Suprapubic skin (tissue), 4 donors: ENCODE measurements at regions not wholly inside any gene's neighbourhood (a gene's known extent, or its start where the extent isn't known, plus 50 kb on each side); places are given as distances from the start of the nearest gene placed in this dataset.

Experiments
- DNase-seq, 2 donors: peaks; one replicate each; pipeline ENCODE4 v3.0.0-alpha.2; 2019; ENCODE audit warnings: low spot score in 2 of 2
- H3K27ac ChIP-seq: fragments of 200-600 bp; sonication (generic); one replicate; pipeline ENCODE4 v1.5.1; 2019
- H3K27me3 ChIP-seq: fragments of 200-600 bp; sonication (generic); one replicate; pipeline ENCODE4 v1.5.1; 2019
- H3K36me3 ChIP-seq: fragments of 200-600 bp; sonication (generic); one replicate; pipeline ENCODE4 v1.5.1; 2019
- H3K4me1 ChIP-seq: fragments of 200-600 bp; sonication (generic); one replicate; pipeline ENCODE4 v1.5.1; 2019
- H3K4me3 ChIP-seq: fragments of 200-600 bp; sonication (generic); one replicate; pipeline ENCODE4 v1.5.1; 2019; ENCODE audit warnings: mild to moderate bottlenecking
- H3K9me3 ChIP-seq: fragments of 200-600 bp; sonication (generic); one replicate; pipeline ENCODE4 v1.5.1; 2019
- EP300 ChIP-seq: sonication (generic); formaldehyde crosslinking; IDR thresholded peaks from one replicate; pipeline ENCODE4 v1.6.1; 2017; ENCODE audit warnings: antibody characterized with exemption
- POLR2A ChIP-seq, 2 donors: fragments of 450-650 bp; IDR thresholded peaks; one replicate each; pipeline ENCODE4 v1.6.1; 2017; ENCODE audit warnings: antibody characterized with exemption in 2 of 2, mild to moderate bottlenecking in 2 of 2, moderate library complexity in 2 of 2
- POLR2AphosphoS5 ChIP-seq, 3 donors: sonication (generic); formaldehyde crosslinking; IDR thresholded peaks; one replicate each; pipeline ENCODE4 v1.6.1; 2017; ENCODE audit warnings: antibody characterized with exemption in 3 of 3
- WGBS: methylation state at CpG from one replicate; pipeline ENCODE4 v1.1.5; 2018; 5-methylcytosine and 5-hydroxymethylcytosine counted together
- TF ChIP-seq, protein P1 (sequence below), 2 donors: fragments of 200-600 bp in 1 of 2; fragments of 450-650 bp in 1 of 2; sonication (generic) in 1 of 2; IDR thresholded peaks; one replicate each; pipeline ENCODE4 v1.5.1; 2016 to 2019; ENCODE audit warnings: antibody characterized with exemption in 2 of 2, mild to moderate bottlenecking in 1 of 2, moderate library complexity in 1 of 2

DNA sequence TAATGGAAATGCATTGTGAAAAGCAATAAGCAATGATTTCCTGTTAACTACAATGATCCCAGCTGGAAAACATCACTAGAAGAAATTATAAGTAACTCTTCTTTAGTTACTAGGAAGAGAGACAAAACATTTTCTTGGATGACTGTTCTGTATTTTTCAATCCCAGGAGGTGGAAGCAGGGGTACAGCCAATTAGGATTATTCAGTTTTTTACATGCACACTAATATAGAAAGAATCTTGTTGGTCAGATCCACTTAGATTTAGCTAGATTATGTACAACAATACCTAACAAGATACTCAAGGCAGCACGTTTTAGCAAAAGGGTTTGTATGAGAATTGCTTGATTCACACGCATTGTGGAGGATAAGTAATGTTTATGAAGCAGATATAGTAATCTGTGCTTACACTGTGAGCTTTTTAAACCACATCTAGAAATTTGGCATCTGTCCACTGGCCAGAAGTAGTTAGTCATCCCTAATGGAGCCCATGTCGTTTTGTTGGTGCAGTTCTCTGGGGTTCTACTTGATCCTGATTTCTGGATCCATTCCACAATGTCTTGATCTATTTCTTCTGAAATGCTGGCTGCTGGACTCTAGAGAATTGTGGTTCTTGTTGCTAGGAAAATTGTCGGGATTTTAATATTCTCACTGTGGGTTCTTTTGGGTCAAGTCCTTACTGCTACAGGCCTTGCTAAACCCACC lies 199.7 kb downstream of the ADCYAP1 start:
- Histone ChIP-seq H3K27me3 (no peaks in the 10 kb centered on the region), H3K36me3 (no peaks in the 10 kb centered on the region), H3K4me1 (no peaks in the 10 kb centered on the region), H3K4me3 (no peak overlapping the region), H3K27ac (no peak overlapping the region), H3K9me3 (no peaks in the 10 kb centered on the region)
- TF ChIP-seq POLR2A (IDR thresholded peaks at IDR 0.05) = no peak
- TF ChIP-seq EP300 = no peak
- TF ChIP-seq, protein P1, sequence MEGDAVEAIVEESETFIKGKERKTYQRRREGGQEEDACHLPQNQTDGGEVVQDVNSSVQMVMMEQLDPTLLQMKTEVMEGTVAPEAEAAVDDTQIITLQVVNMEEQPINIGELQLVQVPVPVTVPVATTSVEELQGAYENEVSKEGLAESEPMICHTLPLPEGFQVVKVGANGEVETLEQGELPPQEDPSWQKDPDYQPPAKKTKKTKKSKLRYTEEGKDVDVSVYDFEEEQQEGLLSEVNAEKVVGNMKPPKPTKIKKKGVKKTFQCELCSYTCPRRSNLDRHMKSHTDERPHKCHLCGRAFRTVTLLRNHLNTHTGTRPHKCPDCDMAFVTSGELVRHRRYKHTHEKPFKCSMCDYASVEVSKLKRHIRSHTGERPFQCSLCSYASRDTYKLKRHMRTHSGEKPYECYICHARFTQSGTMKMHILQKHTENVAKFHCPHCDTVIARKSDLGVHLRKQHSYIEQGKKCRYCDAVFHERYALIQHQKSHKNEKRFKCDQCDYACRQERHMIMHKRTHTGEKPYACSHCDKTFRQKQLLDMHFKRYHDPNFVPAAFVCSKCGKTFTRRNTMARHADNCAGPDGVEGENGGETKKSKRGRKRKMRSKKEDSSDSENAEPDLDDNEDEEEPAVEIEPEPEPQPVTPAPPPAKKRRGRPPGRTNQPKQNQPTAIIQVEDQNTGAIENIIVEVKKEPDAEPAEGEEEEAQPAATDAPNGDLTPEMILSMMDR (IDR thresholded peaks at IDR 0.05) = no peak
- TF ChIP-seq POLR2AphosphoS5 (IDR thresholded peaks at IDR 0.05) = no peak
- 74% methylated on average over 4 of the region's 4 CpGs for WGBS
- DNase-seq = no peak

DNA sequence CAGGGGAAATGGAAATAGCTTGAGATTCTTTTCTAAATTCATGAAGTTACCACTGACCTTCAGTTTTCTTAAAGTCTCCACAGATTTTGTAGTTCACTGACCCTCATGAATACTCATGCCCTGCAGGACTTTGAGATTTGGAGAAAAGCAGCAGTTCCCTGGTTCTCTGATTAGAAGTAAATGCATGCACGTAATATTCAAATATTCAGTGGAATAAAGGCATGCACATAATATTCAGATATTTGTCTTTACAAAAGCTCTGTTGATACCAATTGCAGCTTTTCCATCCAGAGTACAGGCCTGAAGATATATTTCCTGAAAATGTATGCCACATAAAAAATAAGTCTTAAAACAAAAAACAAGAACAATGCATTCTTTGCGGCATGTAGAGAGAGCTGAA lies 219.8 kb downstream of the ADCYAP1 start:
- H3K9me3 ChIP-seq = peaks cover 4% of the 10 kb centered on the region
- no peak for DNase-seq
- no peak for TF ChIP-seq POLR2A (IDR thresholded peaks at IDR 0.05)
- TF ChIP-seq, protein P1 (IDR thresholded peaks at IDR 0.05) = no peak
- no peak for TF ChIP-seq EP300
- no peak for TF ChIP-seq POLR2AphosphoS5 (IDR thresholded peaks at IDR 0.05)
- 96% methylated on average over 2 of the region's 2 CpGs for WGBS
- H3K4me3 ChIP-seq = no peak overlapping the region
- H3K36me3 ChIP-seq = no peaks in the 10 kb centered on the region
- no peaks in the 10 kb centered on the region for H3K4me1 ChIP-seq
- no peak overlapping the region for H3K27ac ChIP-seq
- no peaks in the 10 kb centered on the region for H3K27me3 ChIP-seq

DNA sequence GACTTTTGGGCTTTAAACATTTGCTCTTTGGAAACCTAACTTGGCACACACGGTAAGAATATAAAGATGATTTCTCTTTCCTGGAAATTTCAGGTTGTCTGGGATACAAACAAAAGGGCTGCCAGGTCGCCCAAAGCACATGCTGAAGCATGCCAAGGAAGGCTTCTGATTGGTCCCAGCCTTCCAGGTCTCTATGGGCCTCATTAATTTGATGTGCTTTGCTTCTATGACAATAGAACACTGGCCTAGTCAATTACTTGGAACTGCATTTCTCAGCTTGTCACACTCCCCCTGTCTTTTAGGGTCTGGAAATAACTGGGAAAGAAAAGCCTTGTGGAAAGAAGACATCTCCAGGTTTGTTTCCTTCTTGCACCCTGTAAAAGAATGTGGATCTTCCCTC lies 228.9 kb downstream of the ADCYAP1 start:
- H3K27me3 ChIP-seq = no peaks in the 10 kb centered on the region
- 47% methylated on average over 2 of the region's 2 CpGs for WGBS
- H3K4me1 ChIP-seq = no peaks in the 10 kb centered on the region
- H3K9me3 ChIP-seq = no peaks in the 10 kb centered on the region
- H3K4me3 ChIP-seq = no peak overlapping the region
- H3K27ac ChIP-seq = no peak overlapping the region
- no peak for DNase-seq
- no peaks in the 10 kb centered on the region for H3K36me3 ChIP-seq
- TF ChIP-seq POLR2A (IDR thresholded peaks at IDR 0.05) = no peak
- TF ChIP-seq EP300 = no peak
- no peak for TF ChIP-seq POLR2AphosphoS5 (IDR thresholded peaks at IDR 0.05)
- TF ChIP-seq, protein P1 (IDR thresholded peaks at IDR 0.05) = no peak

DNA sequence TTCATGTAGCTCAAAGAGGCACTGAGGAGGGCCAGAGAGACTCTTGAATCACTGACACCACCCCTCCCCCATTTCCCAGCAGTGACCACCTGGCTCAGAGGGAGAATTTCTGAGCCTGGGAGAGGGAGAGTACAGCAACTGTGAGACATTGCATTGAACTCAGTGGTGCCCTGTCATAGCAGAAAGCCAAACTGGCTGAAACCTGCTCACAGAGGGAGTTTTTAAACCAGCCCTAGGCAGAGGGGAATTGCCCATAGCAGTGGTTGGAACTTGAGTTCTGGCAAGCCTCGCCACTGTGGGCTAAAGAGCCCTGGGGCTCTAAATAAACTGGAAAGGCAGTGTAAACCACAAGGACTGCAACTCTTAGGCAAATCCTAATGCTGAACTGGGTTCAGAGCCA lies 243.1 kb downstream of the ADCYAP1 start:
- no CpG with 5 or more reads among the region's 1 CpG for WGBS
- H3K4me3 ChIP-seq = no peak overlapping the region
- no peak overlapping the region for H3K27ac ChIP-seq
- no peaks in the 10 kb centered on the region for H3K36me3 ChIP-seq
- H3K9me3 ChIP-seq = no peaks in the 10 kb centered on the region
- no peak for DNase-seq
- TF ChIP-seq, protein P1 (IDR thresholded peaks at IDR 0.05) = no peak
- TF ChIP-seq POLR2AphosphoS5 (IDR thresholded peaks at IDR 0.05) = no peak
- no peak for TF ChIP-seq POLR2A (IDR thresholded peaks at IDR 0.05)
- no peak for TF ChIP-seq EP300
- H3K4me1 ChIP-seq = no peaks in the 10 kb centered on the region
- H3K27me3 ChIP-seq = no peaks in the 10 kb centered on the region

DNA sequence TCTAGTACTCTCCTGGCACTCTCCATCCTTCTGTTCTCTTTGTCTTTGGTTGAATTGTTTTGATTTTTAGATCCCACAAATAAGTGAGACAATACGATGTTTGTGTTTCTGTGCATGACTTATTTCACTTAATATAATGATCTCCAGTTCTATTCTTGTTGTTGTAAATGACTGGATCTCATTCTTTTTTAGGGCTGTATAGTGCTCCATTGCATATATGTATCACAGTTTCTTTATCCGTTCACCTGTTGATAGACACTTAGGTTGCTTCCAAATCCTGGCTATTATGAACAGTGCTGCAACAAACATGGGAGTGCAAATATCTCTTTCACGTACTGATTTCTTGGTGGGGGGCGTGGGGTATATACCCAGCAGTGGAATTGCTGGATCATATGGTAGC lies 245.0 kb downstream of the ADCYAP1 start:
- Histone ChIP-seq H3K27me3 (no peaks in the 10 kb centered on the region), H3K4me1 (no peaks in the 10 kb centered on the region), H3K36me3 (no peaks in the 10 kb centered on the region), H3K4me3 (no peak overlapping the region), H3K27ac (no peak overlapping the region), H3K9me3 (no peaks in the 10 kb centered on the region)
- TF ChIP-seq POLR2A (IDR thresholded peaks at IDR 0.05) = no peak
- no peak for TF ChIP-seq POLR2AphosphoS5 (IDR thresholded peaks at IDR 0.05)
- no peak for TF ChIP-seq EP300
- TF ChIP-seq, protein P1 (IDR thresholded peaks at IDR 0.05) = no peak
- 95% methylated on average over 4 of the region's 4 CpGs for WGBS
- DNase-seq = no peak
